Embryonic facial prominence (tissue), 1 donor: ENCODE measurements at regions not wholly inside any gene's neighbourhood (a gene's known extent, or its start where the extent isn't known, plus 50 kb on each side); places are given as distances from the start of the nearest gene placed in this dataset.
"Not testable (repeated sequence)": the region's sequence is repeated elsewhere in the genome, so short reads cannot be mapped to it uniquely, and the experiment has no call there.

Experiments used
- DNase-seq: peaks from one replicate; pipeline ENCODE4 v3.0.0-alpha.2; 2016; ENCODE audit errors: extremely low spot score

DNA sequence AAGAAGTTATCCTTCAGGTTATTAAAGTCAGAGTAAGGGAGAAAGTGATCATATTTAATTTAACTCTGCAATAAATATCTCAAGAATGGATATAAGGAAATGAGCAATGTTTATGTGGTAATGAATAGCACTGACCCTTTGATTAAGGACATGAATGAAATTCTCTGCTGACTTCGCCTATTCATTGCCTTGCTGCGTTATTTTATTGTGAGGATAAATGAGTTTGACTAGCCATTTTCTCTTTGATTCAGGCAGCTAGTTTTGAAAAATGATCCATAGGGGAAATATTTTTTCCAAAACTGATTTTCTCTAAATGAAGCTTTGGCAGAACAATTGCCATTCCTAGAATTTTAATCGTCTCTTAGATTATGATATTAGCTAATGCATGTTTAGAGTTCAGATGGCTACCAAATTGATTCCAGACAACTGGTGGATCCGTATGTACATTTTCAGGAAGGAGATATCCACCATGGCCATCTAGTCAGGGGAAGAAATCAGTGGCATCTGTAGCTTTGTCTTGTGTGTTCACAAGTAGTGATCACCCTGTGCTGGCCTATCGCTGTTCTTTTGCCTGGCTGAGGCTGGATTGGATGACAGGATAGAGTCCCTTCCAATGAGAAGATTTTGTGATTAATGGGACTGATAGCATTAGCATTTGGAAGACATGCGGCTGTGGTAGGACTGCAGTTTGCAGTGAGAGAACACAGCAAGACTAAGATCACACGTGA, 302.3 kb upstream of the RGS6 start:
- no peak for DNase-seq

DNA sequence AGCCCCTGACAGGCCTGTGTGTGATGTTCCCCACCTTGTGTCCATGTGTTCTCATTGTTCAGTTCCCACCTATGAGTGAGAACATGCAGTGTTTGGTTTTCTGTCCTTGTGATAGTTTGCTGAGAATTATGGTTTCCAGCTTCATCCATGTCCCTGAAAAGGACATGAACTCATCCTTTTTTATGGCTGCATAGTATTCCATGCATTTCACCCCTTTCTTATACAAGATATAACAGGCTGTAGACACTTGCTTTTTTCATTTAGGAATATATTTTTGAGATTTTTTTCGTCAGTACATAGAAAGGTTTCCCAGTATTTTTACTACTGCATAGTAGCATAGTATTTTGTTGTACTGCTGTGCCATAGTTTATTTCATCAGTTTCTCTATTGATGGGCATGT, 301.2 kb upstream of the RGS6 start:
- not testable (repeated sequence) for DNase-seq

DNA sequence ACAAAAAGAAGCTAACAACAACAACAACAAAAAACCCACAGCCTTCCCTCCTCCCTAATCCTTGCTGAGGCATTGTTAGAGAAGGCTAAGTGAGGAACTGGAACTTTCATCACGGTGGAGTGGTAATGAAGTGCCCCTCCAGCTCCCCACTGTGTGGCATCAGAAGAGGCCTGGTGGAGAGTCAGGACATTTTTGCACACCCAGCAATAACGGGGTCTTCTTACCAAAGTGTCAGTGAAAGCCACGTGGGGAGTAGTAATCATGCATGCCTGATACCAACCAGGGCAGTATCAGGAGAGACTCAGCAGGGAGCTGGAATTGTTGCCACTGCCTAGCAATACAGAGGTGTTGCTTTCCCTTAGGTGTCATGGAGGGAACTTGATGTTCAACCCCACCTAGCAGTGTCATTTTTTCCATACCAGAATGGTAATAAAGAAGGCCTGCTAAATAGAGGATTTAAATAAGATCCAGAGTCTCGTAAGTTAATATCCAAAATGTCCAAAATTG, 299.7 kb upstream of the RGS6 start:
- DNase-seq, result no peak

DNA sequence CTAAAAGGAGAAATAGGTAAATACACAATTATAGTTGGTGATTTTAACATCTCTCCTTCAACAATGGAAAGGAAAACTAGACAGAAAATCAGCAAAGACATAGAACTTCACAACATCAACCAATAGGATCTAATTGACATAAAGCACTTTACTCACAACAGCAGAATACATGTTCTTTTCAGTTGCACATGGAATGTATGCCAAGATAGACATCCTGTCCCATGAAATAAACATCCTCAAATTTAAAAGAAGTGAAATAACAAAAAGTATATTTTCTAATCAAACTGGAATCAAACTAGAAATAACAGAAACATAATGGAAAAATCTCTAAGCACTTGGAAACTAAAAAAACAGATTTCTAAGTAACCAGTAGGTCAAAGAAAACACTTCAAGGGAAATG, 296.2 kb upstream of the RGS6 start:
- DNase-seq, result no peak

DNA sequence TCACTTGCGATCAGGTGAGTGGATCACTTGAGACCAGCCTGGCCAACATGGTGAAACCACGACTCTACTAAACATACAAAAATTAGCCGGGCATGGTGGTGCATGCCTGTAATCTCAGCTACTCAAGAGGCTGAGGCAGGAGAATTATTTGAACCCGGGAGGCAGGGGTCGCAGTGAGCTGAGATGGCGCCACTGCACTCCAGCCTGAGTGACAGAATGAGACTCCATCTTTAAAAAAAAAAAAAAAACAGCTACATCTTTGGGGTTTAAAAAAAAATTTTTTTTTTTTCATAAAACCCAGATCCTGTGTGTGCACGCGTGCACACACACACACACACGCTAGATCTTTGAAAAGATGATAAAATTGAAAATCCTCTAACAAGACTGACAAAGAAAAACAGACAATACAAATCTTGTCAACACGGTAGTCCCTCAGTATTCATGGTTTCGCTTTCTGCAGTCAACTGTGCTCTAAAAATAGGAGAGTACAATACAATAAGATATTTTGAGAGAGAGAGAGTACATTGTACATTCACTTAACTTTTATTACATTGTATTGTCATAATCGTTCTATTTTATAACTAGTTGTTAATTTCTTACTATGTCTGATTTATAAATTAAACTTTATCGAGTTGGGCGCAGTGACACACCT, 295.3 kb upstream of the RGS6 start:
- DNase-seq, result no peak

DNA sequence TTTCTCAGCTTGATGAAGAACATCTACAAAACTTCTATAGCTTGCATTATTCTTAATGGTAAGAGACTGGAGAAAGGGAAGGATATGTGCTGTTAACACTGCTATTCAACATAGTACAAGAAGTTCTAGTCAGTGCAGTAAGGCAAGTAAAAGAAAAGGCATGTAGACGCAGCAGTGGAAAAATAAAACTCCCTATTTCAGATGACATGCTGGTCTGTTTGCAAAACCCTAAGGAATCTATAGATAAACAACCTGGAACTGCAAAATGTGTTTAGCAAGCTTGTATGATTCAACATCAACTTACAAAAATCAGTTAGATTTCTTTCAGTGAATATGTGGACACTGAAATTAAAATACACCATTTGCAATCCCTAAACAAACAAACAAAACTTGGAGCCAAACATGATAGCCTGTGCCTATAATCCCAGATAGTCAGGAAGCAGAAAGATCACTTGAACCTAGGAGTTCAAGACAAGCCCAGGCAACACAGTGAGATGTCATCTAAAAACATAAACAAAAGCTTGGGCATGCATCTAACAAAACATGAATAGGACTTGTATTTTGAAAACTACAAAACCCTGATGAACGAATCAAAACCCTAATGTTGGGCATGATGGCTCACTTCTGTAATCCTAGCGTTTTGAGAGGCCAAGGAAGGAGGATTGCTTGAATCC, 293.6 kb upstream of the RGS6 start:
- DNase-seq, result no peak

DNA sequence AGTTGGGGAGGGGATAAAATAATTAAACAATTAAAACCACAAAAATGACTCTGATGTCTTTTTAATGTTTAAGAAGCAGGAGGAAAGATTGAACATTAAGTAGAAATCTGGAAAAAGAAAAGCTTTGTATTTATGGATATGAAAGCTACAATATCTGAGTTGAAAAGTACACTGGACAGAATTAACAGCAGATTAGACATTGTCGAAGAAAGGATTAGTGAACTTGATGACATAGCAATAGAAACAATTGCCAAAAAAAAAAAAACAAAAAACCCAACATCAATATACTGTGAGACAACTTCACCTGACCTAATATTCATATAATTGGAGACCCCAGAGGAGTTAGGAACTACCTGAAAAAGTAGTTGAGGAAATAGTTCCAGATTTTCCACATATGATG, 289.5 kb upstream of the RGS6 start:
- no peak for DNase-seq

DNA sequence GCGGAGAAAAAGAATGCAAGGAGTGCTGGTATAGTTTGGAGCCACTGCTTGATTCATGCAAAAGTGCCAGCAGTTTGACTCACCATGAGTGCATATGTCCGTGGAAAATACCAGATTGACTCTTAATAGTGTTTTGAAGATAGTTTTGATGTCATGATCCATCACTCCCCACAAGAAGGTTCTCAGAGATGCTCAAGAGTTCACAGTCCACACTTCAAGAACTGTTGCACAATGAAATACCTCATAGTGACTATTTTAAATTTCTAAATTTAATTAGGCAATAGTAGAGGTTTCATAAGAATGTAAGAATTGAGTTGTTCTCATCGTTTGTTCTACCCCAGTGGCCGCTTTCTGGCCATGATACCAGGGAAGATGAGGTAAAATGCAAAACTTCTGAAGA, 286.6 kb upstream of the RGS6 start:
- DNase-seq, result no peak

DNA sequence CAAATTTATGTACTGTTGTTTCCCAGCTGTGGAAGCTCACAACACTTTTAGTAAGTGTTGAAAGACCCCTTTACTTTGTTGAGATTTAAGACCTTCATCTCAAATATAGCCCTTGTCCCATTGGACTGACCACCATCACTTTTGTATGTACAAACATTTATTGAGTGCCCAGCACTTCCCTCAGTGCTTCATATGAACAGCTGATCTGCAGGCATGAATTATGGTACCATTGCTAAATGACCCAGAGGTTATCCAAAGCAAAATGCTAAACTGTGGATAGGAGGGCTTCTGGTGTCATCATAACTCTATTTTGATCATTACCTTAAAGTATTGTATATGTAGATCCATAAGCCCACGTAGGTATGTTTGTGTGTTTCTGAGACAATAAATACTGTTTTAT, 285.7 kb upstream of the RGS6 start:
- DNase-seq, result no peak

DNA sequence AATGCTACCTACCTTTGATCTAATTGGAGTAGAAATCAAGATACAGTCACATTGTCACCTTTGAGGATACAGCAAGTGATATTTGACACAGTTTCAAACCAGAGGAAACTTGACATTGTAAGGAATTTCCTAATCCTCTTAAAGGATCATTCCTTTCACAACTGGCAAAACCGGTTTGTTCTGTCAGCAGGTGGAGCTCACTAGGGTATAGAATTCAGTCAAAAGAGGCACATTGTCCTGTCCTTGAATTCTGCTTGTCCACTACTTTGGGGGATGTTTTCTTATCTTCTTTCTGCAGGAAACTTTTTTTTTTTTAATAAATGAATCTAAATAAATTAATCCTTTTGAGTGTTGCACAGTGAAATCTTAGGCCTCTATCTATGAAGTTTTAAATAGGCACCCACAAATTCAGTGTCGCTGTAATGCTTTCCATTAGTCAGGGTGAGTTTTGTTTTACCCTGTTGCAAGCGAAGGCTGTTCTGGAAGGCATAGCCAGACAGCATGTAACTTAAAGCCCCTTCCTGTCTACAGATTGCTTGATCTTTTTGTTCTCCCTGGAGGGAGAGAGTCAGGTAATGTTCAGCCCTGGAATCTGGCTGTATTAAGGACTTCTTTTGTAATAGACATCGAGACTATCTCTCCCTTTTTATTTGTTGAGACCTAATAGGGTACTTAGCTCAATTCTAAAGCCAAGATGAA, 285.0 kb upstream of the RGS6 start:
- DNase-seq, result no peak

DNA sequence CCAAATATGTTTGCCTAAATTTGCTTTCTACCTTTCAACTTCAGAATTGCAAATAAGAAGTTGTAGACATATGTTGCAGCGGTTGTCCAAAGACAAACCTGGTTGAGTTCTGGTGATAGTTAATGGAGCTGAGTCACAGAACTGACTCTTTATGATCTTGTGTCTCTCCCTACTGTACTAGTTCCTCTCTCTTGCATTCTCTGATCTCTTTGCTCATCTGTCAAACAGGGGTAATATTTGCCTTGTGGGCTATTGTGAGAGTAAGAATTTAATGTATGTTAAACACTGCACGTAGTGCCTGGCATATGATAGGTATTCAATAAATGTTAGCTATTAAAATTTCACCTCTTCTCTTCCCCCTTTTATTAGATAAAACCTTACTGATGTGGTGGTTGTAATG, 283.5 kb upstream of the RGS6 start:
- no peak for DNase-seq

DNA sequence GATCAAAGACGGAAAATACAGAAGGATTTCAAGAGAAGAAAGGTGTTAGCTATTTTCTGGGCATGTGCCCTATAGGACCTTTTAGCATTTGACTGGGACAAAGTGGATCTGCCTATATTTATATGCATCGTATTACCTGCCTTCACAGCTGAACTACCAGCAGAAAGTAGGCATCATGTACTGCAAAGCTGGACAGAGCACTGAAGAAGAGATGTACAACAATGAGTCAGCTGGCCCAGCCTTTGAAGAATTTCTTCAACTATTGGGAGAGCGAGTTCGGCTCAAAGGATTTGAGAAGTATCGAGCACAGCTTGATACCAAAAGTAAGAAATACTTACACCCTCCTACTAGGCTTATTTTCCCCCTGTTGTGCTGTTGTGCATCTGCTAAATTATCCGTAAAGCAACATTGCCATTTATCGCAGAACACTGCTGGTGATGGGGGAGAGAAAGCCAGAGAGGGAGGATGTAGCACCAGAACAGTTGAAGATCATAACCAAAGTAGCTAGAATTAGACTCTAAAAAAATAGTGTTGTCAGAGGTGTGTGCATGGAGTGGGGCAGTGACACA, 282.0 kb upstream of the RGS6 start:
- no peak for DNase-seq

DNA sequence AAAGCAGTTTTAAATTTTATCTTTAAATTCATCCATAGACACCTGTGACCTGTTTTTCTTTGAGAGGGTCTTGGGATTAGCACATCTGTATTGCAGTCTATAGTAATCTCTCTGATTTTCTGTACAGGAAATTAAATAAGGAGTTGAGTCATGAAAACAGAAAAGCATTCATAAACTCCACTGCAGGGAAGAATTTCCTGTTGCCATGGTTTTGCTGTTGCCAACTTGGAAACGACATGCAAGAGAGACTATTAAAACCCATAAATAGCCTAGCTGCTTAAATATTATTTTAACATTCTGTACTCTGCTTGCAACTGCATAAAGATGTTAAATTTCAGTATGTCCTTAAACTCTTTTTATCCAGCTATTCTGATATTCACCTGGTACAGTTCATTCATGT, 281.0 kb upstream of the RGS6 start:
- peak; percentile 71 for DNase-seq

DNA sequence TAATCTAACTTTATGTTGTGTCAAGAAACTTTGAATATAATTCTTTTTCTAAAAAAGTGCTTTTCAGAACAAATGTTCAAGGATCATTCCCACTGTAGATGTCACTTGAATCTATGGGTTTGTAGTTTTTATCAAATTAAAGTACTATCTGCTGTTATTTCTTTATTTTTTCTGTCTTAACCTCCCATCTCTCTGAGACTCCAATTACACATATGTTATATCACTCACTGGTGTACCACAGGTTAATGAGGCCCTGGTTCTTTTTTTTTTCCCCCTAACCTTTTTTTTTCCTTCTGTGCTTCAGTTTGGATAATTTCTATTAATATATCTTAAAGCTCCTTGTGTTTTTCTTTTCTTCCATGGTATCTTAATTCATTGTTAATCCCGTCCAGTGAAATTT, 279.9 kb upstream of the RGS6 start:
- no peak for DNase-seq

DNA sequence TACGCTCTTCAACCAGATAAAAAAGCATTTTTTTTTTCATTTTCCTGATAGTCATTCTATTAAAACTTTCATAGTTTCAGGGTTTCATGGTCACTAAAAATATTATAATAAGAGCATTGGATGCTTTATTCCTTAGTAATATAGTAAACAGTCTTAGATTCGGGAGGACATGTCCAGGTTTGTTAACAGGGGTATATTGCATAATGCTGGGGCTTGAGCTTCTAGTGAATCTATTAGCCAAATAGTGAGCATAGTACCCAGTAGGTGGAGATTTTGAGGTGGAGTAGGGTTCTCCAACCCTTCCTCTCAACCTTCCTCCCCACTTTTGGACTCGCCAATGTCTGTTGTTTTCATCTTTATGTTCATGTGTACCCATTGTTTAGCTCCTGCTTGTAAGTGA, 277.4 kb upstream of the RGS6 start:
- no peak for DNase-seq

DNA sequence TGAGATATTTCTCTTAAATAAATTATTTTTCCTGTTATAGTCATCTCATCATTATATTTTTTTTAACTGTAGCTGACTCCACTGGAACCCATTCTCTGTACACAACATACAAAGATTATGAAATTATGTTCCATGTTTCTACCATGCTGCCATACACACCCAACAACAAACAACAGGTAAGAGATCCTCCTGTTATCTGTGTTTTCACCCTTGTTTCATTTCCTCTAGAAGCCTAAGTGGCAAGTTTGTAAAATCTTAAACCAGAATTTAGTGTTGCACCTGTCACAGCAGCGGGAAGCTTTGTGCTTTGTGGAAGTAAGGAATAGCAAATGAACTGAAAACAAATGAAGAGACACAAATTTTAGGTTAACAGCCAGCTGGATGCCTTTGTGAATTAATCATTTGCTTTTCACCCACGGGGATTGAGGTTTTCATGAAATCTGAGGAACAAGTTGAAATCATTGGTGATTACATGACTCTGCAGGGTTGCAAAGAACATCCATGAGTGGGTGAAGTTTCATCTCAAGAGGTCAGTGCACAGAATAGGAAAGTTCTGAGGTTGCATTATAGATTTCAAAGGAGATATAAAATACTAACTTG, 273.9 kb upstream of the RGS6 start:
- no peak for DNase-seq

DNA sequence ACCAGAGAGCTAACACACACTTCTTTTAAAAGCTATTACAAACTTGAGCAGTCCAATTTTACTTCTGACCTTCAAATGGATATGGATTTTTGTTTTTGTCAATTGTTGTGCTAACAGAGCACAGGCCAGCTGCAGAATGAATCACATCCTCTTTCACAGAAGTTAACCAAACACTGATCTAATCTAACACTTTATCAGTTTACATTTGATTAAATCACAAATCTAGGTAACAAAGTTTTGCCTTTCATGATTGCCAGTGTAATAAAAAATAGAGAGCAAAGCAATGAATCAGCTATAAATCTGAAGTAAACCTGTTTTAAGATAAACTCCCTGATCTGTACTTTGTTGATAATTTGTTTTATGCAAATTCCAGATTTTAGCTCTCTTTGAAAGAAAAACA, 273.1 kb upstream of the RGS6 start:
- no peak for DNase-seq

DNA sequence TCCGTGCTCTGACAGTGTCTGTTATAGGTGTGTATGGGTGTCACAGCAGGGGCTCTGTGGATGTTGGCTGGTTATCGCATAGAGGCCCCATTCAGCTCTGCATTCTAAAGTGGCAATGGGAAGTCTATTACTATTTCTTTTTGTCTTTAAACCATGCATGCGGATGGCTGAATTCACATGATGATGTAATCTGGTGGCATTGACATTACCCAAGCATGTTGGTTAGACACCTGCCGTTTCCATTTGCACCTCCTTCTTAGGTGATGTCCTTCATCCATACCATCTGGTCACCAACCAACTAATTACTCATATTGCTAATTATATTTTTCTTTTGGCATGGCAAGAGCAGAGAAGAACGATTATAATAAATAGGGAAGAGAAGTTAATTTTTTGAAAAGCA, 270.8 kb upstream of the RGS6 start:
- DNase-seq, result no peak

DNA sequence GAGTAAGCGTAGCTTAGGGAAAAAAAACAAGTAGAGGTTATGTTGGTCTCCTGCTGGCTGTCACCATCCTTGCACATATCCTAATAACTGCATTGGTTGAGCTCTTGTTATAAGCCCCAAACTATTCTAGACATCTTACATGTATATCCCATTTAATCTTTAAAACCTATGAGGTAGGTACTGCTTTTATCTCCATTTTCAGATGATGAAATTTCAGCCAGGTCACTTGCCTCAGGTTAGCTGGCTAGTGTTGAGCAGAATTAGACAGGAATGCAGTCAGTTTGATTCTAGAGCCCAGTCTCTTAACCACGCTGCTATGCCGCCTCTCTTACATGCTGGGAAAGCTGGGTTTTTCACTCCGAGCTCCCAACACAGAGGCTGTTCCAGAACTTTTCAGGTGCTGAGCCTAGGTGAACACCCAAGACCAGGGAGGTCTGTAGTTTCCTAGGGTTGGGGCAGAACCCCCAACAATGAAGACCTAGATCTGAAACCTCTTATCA, 269.9 kb upstream of the RGS6 start:
- no peak for DNase-seq

DNA sequence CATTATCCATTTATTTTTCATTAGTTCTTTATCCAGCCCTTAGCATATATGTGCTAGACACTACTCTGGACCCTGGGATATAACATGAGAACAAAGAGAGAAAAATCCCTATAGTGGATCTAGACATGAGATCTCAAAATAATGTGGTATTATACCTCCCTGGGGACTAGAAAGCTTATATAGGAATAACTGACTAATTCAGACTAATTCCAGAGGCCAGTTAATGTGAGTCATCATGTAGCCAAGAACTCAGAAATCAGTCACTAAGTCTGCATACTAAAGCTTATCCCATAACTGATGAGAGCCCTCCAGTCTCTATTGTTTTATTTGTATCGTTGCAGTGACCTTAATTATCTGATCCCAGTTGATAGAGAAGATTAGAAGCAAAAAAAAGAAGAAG, 267.1 kb upstream of the RGS6 start:
- DNase-seq, result no peak

DNA sequence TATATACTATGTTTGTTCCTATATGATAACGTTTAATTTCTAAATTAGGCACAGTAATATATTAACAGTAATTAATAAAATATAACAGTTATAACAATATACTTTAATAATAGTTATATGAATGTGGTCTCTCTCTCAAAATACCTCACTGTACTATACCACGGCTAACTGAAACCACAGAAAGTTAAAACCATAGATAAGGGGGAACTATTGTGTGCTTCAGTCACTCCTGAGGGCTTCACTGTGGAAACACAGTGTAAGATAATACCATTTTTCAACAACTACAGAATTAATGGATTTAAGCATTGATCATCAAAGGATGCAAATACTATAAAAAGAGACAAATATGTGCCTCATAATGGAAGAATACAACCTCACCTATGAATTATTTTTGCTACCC, 266.4 kb upstream of the RGS6 start:
- DNase-seq, result no peak
